Thyroid gland (tissue), 4 donors: ENCODE measurements at regions not wholly inside any gene's neighbourhood (a gene's known extent, or its start where the extent isn't known, plus 50 kb on each side); places are given as distances from the start of the nearest gene placed in this dataset.

Source experiments
- DNase-seq, 2 donors: peaks; one replicate each; pipeline ENCODE4 v3.0.0-alpha.2; 2019
- H3K27ac ChIP-seq, 3 donors: fragments of 200-600 bp; sonication (generic); 1 replicate in 2 of 3; 2 replicates in 1 of 3; pipeline ENCODE4 v1.5.1; 2016 to 2019; ENCODE audit warnings: mild to moderate bottlenecking in 1 of 3, moderate library complexity in 1 of 3
- H3K27me3 ChIP-seq: fragments of 200-600 bp; sonication (generic); one replicate; pipeline ENCODE4 v1.5.1; 2019
- H3K36me3 ChIP-seq, 2 donors: fragments of 200-600 bp; sonication (generic); one replicate each; pipeline ENCODE4 v1.5.1; 2016 to 2019
- H3K4me1 ChIP-seq, 2 donors: fragments of 200-600 bp; sonication (generic); one replicate each; pipeline ENCODE4 v1.5.1; 2017 to 2019
- H3K4me3 ChIP-seq, 3 donors: fragments of 200-600 bp; sonication (generic); replicated peaks in 1 of 3; 1 replicate in 2 of 3; 2 replicates in 1 of 3; pipeline ENCODE4 v1.5.1; 2016; ENCODE audit warnings: mild to moderate bottlenecking in 1 of 3
- H3K9me3 ChIP-seq: fragments of 200-600 bp; sonication (generic); one replicate; pipeline ENCODE4 v1.5.1; 2017
- CTCF ChIP-seq, 6 experiments: fragments of 200-600 bp in 3 of 6; fragments of 450-650 bp in 3 of 6; sonication (generic) in 3 of 6; IDR thresholded peaks; one replicate each; pipeline ENCODE4 v1.5.1; 2016 to 2019; ENCODE audit warnings: antibody characterized with exemption in 6 of 6, mild to moderate bottlenecking in 2 of 6, inconsistent platforms in 1 of 6, moderate library complexity in 1 of 6
- POLR2A ChIP-seq, 2 donors: fragments of 450-650 bp; IDR thresholded peaks; one replicate each; pipeline ENCODE4 v1.6.1; 2017; ENCODE audit warnings: antibody characterized with exemption in 2 of 2, mild to moderate bottlenecking in 2 of 2, moderate library complexity in 1 of 2
- WGBS, 2 donors: methylation state at CpG; one replicate each; pipeline ENCODE4 v1.1.5; 2017; 5-methylcytosine and 5-hydroxymethylcytosine counted together
- intact Hi-C: fragments of 100-400 bp; cut with DNase I; formaldehyde crosslinking; loops from one replicate; pipeline ENCODE4 v1.15.1; 2023

- no peaks in the 10 kb centered on the region for H3K27me3 ChIP-seq
- TF ChIP-seq CTCF (IDR thresholded peaks at IDR 0.05) (no peak), POLR2A (IDR thresholded peaks at IDR 0.05) (no peak)
- no peak overlapping the region for H3K4me3 ChIP-seq
- no peak for DNase-seq
- no peaks in the 10 kb centered on the region for H3K9me3 ChIP-seq
- H3K36me3 ChIP-seq, result peaks cover 5% of the 10 kb centered on the region in 2 donors
- intact Hi-C loops, result no loop called here
- WGBS, 2 donors, result 88 to 93% methylated on average over 15 of the region's 15 CpGs
- peak overlapping the region in 1 of 3 donors; percentile 82 for H3K27ac ChIP-seq
- H3K4me1 ChIP-seq, result peaks cover 34 to 43% of the 10 kb centered on the region in 2 donors
Measured at GRCh38 chr15:62797171-62797570, 245.4 kb upstream of the TPM1 start.

- intact Hi-C loops, result no loop called here
- Histone ChIP-seq H3K27ac (peak overlapping the region; percentile 46 to 82 (median 53)), H3K9me3 (no peaks in the 10 kb centered on the region), H3K4me3 (no peak overlapping the region), H3K27me3 (no peaks in the 10 kb centered on the region), H3K4me1 (peaks cover 23 to 32% of the 10 kb centered on the region in 2 donors), H3K36me3 (peaks cover 5% of the 10 kb centered on the region in 2 donors)
- 49 to 53% methylated on average over 5 of the region's 5 CpGs for WGBS, 2 donors
- TF ChIP-seq POLR2A (IDR thresholded peaks at IDR 0.05), result no peak
- TF ChIP-seq CTCF (IDR thresholded peaks at IDR 0.05), result no peak
- DNase-seq, result peak; percentile 37 to 58
Measured at GRCh38 chr15:62798536-62798935, 244.0 kb upstream of the TPM1 start.

GRCh38 chr15:62799037-62799436, 243.5 kb upstream of the TPM1 start:
- intact Hi-C loops, result no loop called here
- Histone ChIP-seq H3K27ac (peak overlapping the region; percentile 46 to 82 (median 53)), H3K9me3 (no peaks in the 10 kb centered on the region), H3K4me1 (peaks cover 23 to 27% of the 10 kb centered on the region in 2 donors), H3K36me3 (peaks cover 5 to 8% of the 10 kb centered on the region in 2 donors), H3K4me3 (no peak overlapping the region), H3K27me3 (no peaks in the 10 kb centered on the region)
- peak; percentile 74 to 77 for DNase-seq
- TF ChIP-seq POLR2A (IDR thresholded peaks at IDR 0.05) (no peak), CTCF (IDR thresholded peaks at IDR 0.05) (peak in 2 of 6 experiments; percentile 12)
- WGBS, 2 donors, result 40 to 58% methylated on average over 6 of the region's 6 CpGs

GRCh38 chr15:62799919-62800318, 242.6 kb upstream of the TPM1 start:
- peak; percentile 45 to 78 for DNase-seq
- peaks cover 5 to 16% of the 10 kb centered on the region in 2 donors for H3K36me3 ChIP-seq
- 38 to 61% methylated on average over 3 of the region's 3 CpGs for WGBS, 2 donors
- peaks cover 23 to 26% of the 10 kb centered on the region in 2 donors for H3K4me1 ChIP-seq
- no peak overlapping the region for H3K4me3 ChIP-seq
- no peaks in the 10 kb centered on the region for H3K27me3 ChIP-seq
- H3K27ac ChIP-seq, result peak overlapping the region; percentile 51 to 82 (median 53)
- H3K9me3 ChIP-seq, result no peaks in the 10 kb centered on the region
- intact Hi-C loops, result no loop called here
- TF ChIP-seq POLR2A (IDR thresholded peaks at IDR 0.05), result no peak
- no peak for TF ChIP-seq CTCF (IDR thresholded peaks at IDR 0.05)

GRCh38 chr15:62802612-62803011, 239.9 kb upstream of the TPM1 start:
- peaks cover 20 to 32% of the 10 kb centered on the region in 2 donors for H3K36me3 ChIP-seq
- TF ChIP-seq CTCF (IDR thresholded peaks at IDR 0.05), result no peak
- no peak for TF ChIP-seq POLR2A (IDR thresholded peaks at IDR 0.05)
- no peaks in the 10 kb centered on the region for H3K9me3 ChIP-seq
- 90 to 91% methylated on average over 2 of the region's 2 CpGs for WGBS, 2 donors
- intact Hi-C loops, result no loop called here
- H3K4me3 ChIP-seq, result no peak overlapping the region
- DNase-seq, result no peak
- H3K27me3 ChIP-seq, result no peaks in the 10 kb centered on the region
- H3K27ac ChIP-seq, result no peak overlapping the region
- H3K4me1 ChIP-seq, result peaks cover 23 to 26% of the 10 kb centered on the region in 2 donors
